Hepatocyte (in vitro differentiated cells): ENCODE measurements at regions not wholly inside any gene's neighbourhood (a gene's known extent, or its start where the extent isn't known, plus 50 kb on each side); places are given as distances from the start of the nearest gene placed in this dataset.

Experiments used
- DNase-seq: peaks from one replicate; pipeline ENCODE4 v3.0.0-alpha.2; 2016; ENCODE audit warnings: low spot score
- H2AFZ ChIP-seq: fragments of 200-600 bp; sonication (generic); 2 replicates; pipeline ENCODE4 v1.6.0; 2016; ENCODE audit warnings: antibody characterized with exemption, mild to moderate bottlenecking
- H3K27ac ChIP-seq: fragments of 200-600 bp; sonication (generic); 2 replicates; pipeline ENCODE4 v1.5.1; 2016; ENCODE audit warnings: mild to moderate bottlenecking
- H3K27me3 ChIP-seq: fragments of 200-600 bp; sonication (generic); 2 replicates; pipeline ENCODE4 v1.6.1; 2016
- H3K36me3 ChIP-seq: fragments of 200-600 bp; sonication (generic); replicated peaks from 2 replicates; pipeline ENCODE4 v1.5.1; 2016; ENCODE audit warnings: low read depth; ENCODE audit not compliant: insufficient read depth
- H3K4me1 ChIP-seq: fragments of 200-600 bp; sonication (generic); 2 replicates; pipeline ENCODE4 v1.5.1; 2016; ENCODE audit warnings: mild to moderate bottlenecking, moderate library complexity; ENCODE audit not compliant: insufficient read depth
- H3K4me2 ChIP-seq: fragments of 200-600 bp; sonication (generic); 2 replicates; pipeline ENCODE4 v1.6.0; 2016
- H3K4me3 ChIP-seq: fragments of 200-600 bp; sonication (generic); 2 replicates; pipeline ENCODE4 v1.5.1; 2016; ENCODE audit warnings: mild to moderate bottlenecking
- H3K79me2 ChIP-seq: fragments of 200-600 bp; sonication (generic); 2 replicates; pipeline ENCODE4 v1.6.0; 2017; ENCODE audit warnings: mild to moderate bottlenecking
- H3K9me2 ChIP-seq: fragments of 200-600 bp; sonication (generic); replicated peaks from 2 replicates; pipeline ENCODE4 v1.6.0; 2017; ENCODE audit warnings: mild to moderate bottlenecking; ENCODE audit not compliant: insufficient read depth
- H3K9me3 ChIP-seq: fragments of 200-600 bp; sonication (generic); 2 replicates; pipeline ENCODE4 v1.5.1; 2016; ENCODE audit warnings: low read depth, mild to moderate bottlenecking
- H4K20me1 ChIP-seq: fragments of 200-600 bp; sonication (generic); 2 replicates; pipeline ENCODE4 v1.6.0; 2016; ENCODE audit warnings: mild to moderate bottlenecking; ENCODE audit not compliant: insufficient read depth, poor library complexity, severe bottlenecking
- EZH2 ChIP-seq: fragments of 200-600 bp; sonication (generic); IDR thresholded peaks from 2 replicates; pipeline ENCODE4 v1.6.1; 2016; ENCODE audit warnings: antibody characterized with exemption, mild to moderate bottlenecking, borderline replicate concordance
- EZH2phosphoT487 ChIP-seq: fragments of 200-600 bp; sonication (generic); IDR thresholded peaks from one replicate; pipeline ENCODE4 v1.6.1; 2018; ENCODE audit warnings: antibody characterized with exemption, mild to moderate bottlenecking, low read depth, moderate library complexity; ENCODE audit not compliant: unreplicated experiment, severe bottlenecking
- WGBS: methylation state at CpG from one replicate; pipeline ENCODE4 v1.1.6; 2016; ENCODE audit warnings: low lambda C conversion rate; ENCODE audit errors: missing lambda C conversion rate; 5-methylcytosine and 5-hydroxymethylcytosine counted together
- TF ChIP-seq, protein P1 (sequence below): fragments of 200-600 bp; sonication (generic); IDR thresholded peaks from 2 replicates; pipeline ENCODE4 v1.5.1; 2016; ENCODE audit warnings: antibody characterized with exemption, mild to moderate bottlenecking; ENCODE audit not compliant: poor library complexity

DNA sequence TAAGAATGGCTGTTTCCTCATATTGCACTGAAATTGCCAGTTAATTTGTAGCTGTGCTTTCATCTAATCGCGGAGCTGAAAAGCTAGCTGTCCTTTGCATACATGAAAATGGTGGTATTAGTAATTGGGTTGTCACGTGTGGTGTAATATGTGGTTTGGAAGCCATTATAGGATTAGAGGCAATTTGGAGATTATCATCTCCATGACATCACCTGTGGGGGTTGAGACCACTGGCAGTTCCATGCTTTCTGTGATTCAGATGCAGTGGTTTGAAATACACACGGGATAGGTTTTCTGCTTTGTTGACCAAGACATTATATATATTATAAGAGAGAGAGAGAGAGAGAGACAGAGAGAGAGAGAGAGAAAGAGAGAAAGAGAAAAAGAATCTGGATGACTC lies 180.8 kb downstream of the RAB11FIP2 start:
- no peak overlapping the region for H2AFZ ChIP-seq
- no peaks in the 10 kb centered on the region for H3K9me2 ChIP-seq
- no peaks in the 10 kb centered on the region for H3K36me3 ChIP-seq
- no peak overlapping the region for H3K4me3 ChIP-seq
- H3K9me3 ChIP-seq, result no peaks in the 10 kb centered on the region
- WGBS, result 91% methylated on average over 4 of the region's 4 CpGs
- H3K79me2 ChIP-seq, result no peaks in the 10 kb centered on the region
- H3K4me2 ChIP-seq, result no peak overlapping the region
- TF ChIP-seq EZH2phosphoT487, result no peak
- TF ChIP-seq EZH2, result no peak
- TF ChIP-seq, protein P1, sequence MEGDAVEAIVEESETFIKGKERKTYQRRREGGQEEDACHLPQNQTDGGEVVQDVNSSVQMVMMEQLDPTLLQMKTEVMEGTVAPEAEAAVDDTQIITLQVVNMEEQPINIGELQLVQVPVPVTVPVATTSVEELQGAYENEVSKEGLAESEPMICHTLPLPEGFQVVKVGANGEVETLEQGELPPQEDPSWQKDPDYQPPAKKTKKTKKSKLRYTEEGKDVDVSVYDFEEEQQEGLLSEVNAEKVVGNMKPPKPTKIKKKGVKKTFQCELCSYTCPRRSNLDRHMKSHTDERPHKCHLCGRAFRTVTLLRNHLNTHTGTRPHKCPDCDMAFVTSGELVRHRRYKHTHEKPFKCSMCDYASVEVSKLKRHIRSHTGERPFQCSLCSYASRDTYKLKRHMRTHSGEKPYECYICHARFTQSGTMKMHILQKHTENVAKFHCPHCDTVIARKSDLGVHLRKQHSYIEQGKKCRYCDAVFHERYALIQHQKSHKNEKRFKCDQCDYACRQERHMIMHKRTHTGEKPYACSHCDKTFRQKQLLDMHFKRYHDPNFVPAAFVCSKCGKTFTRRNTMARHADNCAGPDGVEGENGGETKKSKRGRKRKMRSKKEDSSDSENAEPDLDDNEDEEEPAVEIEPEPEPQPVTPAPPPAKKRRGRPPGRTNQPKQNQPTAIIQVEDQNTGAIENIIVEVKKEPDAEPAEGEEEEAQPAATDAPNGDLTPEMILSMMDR, result no peak
- no peak overlapping the region for H3K27ac ChIP-seq
- DNase-seq, result no peak
- peaks cover 8% of the 10 kb centered on the region for H3K27me3 ChIP-seq
- no peaks in the 10 kb centered on the region for H3K4me1 ChIP-seq
- H4K20me1 ChIP-seq, result no peaks in the 10 kb centered on the region

DNA sequence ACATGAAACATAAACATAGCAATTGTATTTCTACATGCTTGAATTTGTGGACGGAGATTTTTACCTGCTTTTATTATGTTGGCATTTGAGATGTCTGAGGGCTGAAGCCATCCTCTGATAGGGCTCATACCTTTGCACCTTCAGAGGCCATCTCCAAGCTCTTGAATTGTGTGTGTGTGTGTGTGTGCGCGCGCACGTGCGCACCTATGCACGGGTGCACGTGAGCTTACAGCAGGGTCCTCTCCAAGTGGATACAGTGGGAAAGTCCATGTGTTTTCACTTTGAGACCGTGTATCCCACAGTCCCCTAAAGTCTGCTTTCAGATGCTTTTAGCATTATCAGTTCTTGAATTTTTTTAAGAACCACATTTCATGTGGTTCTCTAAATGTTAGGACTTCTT lies 178.6 kb downstream of the RAB11FIP2 start:
- no peak for DNase-seq
- Histone ChIP-seq H4K20me1 (no peaks in the 10 kb centered on the region), H3K4me1 (no peaks in the 10 kb centered on the region), H3K9me3 (no peaks in the 10 kb centered on the region), H3K4me2 (no peak overlapping the region), H3K27me3 (peaks cover 17% of the 10 kb centered on the region), H3K36me3 (no peaks in the 10 kb centered on the region), H3K4me3 (no peak overlapping the region), H2AFZ (no peak overlapping the region), H3K79me2 (no peaks in the 10 kb centered on the region), H3K9me2 (no peaks in the 10 kb centered on the region), H3K27ac (no peak overlapping the region)
- TF ChIP-seq EZH2 (no peak), EZH2phosphoT487 (no peak)
- TF ChIP-seq, protein P1, result no peak
- WGBS, result 81% methylated on average over 9 of the region's 9 CpGs

DNA sequence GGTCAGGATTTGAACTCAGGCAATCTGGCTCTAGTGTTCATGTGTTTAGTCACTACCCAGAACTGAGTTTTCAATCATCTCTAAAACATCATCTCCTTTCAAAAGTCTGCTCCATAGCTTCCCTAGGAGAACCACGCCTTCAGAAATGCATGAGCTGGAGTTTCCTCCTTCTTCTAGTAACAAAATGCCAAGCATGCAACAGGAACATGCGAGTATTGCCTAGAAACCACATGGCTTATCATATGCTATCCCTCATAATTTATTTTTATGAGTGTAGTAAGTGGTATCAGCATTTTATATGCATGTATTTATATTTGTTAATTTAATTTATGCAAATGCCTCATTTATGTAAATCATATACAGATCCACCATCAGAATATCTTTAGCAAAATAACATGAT lies 170.9 kb downstream of the RAB11FIP2 start:
- TF ChIP-seq, protein P1, result no peak
- no peak for TF ChIP-seq EZH2phosphoT487
- no peak for TF ChIP-seq EZH2

DNA sequence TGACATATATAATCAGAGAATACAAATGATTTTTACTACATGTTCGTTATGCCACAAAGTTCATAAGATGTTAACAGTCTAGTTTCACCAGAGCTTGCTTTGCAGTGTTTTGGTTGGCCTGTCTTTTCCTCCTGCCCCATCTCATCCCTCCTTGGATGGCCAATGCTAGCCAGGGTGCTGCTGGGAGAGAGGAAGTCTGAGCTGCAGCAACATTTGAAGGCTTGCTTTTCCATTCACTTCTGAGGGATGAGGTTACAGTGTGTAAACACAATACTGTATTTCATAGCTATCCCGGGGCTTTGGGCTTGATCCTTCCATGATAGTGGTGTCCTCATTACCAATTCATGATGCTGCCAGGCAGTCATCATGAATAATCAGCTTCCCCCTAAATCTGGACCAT lies 170.5 kb downstream of the RAB11FIP2 start:
- H3K9me2 ChIP-seq, result no peaks in the 10 kb centered on the region
- H4K20me1 ChIP-seq, result no peaks in the 10 kb centered on the region
- H2AFZ ChIP-seq, result no peak overlapping the region
- H3K4me1 ChIP-seq, result no peaks in the 10 kb centered on the region
- H3K79me2 ChIP-seq, result no peaks in the 10 kb centered on the region
- H3K4me3 ChIP-seq, result no peak overlapping the region
- DNase-seq, result no peak
- TF ChIP-seq, protein P1, result no peak
- TF ChIP-seq EZH2 (no peak), EZH2phosphoT487 (no peak)
- peaks cover 10% of the 10 kb centered on the region for H3K27me3 ChIP-seq
- no peak overlapping the region for H3K4me2 ChIP-seq
- H3K36me3 ChIP-seq, result no peaks in the 10 kb centered on the region
- WGBS, result 75% methylated on average over 2 of the region's 2 CpGs
- no peak overlapping the region for H3K27ac ChIP-seq
- H3K9me3 ChIP-seq, result no peaks in the 10 kb centered on the region

More for the DNA sequence above, 170.9 kb downstream of the RAB11FIP2 start:
- no peaks in the 10 kb centered on the region for H4K20me1 ChIP-seq
- no peak overlapping the region for H2AFZ ChIP-seq
- H3K4me2 ChIP-seq, result no peak overlapping the region
- H3K4me3 ChIP-seq, result no peak overlapping the region
- H3K79me2 ChIP-seq, result no peaks in the 10 kb centered on the region
- no peaks in the 10 kb centered on the region for H3K9me2 ChIP-seq
- no peaks in the 10 kb centered on the region for H3K9me3 ChIP-seq
- no peaks in the 10 kb centered on the region for H3K36me3 ChIP-seq
- H3K27ac ChIP-seq, result no peak overlapping the region
- 90% methylated on average over 2 of the region's 2 CpGs for WGBS
- peaks cover 9% of the 10 kb centered on the region for H3K27me3 ChIP-seq
- no peak for DNase-seq
- H3K4me1 ChIP-seq, result no peaks in the 10 kb centered on the region
